Neuron (in vitro differentiated cells): ENCODE measurements at regions not wholly inside any gene's neighbourhood (a gene's known extent, or its start where the extent isn't known, plus 50 kb on each side); places are given as distances from the start of the nearest gene placed in this dataset.

Source experiments
- H2AFZ ChIP-seq: one replicate; pipeline ENCODE4 v1.6.1; 2013; ENCODE audit warnings: low read depth, mild to moderate bottlenecking, inconsistent platforms, low read length, moderate library complexity
- H3K27me3 ChIP-seq: one replicate; pipeline ENCODE4 v1.6.1; 2013; ENCODE audit warnings: low read length; ENCODE audit not compliant: insufficient read depth
- H3K36me3 ChIP-seq: one replicate; pipeline ENCODE4 v1.6.1; 2013; ENCODE audit warnings: low read length; ENCODE audit not compliant: insufficient read depth
- H3K4me1 ChIP-seq: one replicate; pipeline ENCODE4 v1.6.1; 2013; ENCODE audit warnings: low read length; ENCODE audit not compliant: insufficient read depth
- H3K4me3 ChIP-seq: 2 replicates; pipeline ENCODE4 v1.5.1; 2013; ENCODE audit warnings: mild to moderate bottlenecking, low read length, moderate library complexity
- H3K9me3 ChIP-seq: one replicate; pipeline ENCODE4 v1.6.1; 2013; ENCODE audit warnings: low read length

DNA sequence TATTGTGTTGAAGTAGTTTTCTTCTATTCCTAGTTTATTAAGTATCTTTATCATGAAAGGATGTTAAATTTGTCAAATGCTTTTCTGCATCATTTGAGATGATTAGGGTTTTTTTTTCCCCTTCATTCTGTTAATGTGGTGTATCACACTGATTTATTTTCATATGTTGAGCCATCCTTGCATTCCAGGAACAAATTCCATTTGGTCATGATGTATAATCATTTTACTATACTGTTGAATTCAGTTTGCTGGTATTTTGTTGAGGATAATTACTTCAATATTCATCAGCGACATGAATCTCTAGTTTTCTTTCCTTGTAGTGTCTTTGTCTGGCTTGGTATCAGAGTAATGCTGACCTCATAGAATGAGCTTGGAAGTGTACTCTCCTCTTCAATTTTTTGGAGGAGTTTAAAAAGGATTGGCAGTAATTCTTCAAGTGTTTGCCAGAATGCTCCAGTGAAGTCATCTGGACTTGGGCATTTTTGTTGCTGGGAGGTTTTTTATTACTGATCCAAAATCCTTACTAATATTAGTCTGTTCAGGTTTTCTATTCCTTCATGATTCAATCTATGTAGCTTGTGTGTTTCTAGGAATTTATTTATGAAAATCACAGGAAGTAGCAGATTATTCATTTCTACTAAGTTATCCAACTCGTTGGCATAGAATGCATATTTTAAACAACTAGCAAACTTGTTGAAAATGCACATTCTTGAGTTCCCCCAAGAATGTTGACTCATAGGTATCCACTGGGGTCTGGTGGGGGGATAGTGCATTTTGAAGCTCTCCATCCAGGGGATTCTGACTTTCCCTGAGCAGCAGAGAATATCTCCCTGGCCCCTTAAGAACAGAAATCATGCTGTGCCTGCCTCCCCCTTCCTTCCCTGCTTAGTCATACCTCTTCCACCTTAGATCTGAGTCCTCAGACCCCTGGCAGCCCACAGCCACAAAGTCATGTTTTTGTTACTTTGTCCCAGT, 187.1 kb downstream of the BMP7 start:
- no peaks in the 10 kb centered on the region for H3K9me3 ChIP-seq
- H3K27me3 ChIP-seq = no peaks in the 10 kb centered on the region

DNA sequence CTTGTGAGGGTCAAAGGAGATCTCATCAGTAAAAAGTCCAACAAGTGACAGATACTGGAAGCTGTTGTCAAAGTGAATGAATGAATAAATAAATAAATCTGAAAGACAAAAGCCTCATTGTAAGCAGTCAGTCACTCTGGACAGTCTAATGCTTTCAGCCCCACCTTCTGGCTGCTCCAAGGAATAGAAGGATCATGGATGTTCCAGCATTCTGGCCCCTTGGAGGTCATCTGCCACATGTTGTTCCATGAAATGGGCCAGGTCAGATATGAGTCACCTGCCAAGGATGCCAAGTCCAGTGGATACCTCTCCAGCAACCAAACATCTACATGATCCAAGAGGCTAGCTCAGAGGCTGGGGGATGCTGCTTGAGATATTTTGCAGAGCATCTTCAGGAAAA, 185.6 kb downstream of the BMP7 start:
- no peaks in the 10 kb centered on the region for H3K9me3 ChIP-seq
- no peak overlapping the region for H3K4me3 ChIP-seq
- H3K36me3 ChIP-seq = no peaks in the 10 kb centered on the region
- H3K4me1 ChIP-seq = no peaks in the 10 kb centered on the region
- H3K27me3 ChIP-seq = no peaks in the 10 kb centered on the region
- no peak overlapping the region for H2AFZ ChIP-seq

More for the DNA sequence above, 187.1 kb downstream of the BMP7 start:
- Histone ChIP-seq H2AFZ (no peak overlapping the region), H3K36me3 (no peaks in the 10 kb centered on the region), H3K4me3 (no peak overlapping the region), H3K4me1 (no peaks in the 10 kb centered on the region)

DNA sequence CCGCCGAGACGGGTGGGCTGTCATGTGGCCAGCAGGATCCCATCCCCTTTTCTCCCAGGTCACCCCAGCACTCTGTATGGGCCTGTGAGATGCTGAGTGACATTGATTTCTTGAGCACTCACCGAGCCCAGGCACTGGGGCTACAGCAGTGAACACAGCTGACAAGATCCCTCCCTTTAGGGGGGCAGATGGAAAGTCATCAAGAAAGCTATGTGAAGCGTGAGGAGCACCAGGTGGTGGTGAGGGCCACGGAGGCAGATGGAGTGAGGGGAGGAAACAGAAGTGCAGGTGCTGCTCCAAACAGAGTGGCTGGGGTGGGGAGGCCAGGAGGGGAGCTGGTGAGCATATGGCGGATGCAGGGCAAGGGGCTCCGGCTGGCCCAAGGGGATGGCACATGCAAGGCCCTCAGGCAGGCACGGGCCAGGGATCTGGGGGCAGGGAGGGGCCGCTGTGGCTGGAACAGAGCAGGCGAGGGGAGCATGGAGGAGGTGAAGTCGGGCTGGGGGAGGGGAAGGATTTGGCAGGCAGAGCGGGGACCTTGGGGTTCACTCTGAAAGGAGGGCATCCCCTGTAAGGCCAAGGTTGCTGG, 184.0 kb downstream of the BMP7 start:
- Histone ChIP-seq H3K36me3 (no peaks in the 10 kb centered on the region), H3K9me3 (no peaks in the 10 kb centered on the region)

DNA sequence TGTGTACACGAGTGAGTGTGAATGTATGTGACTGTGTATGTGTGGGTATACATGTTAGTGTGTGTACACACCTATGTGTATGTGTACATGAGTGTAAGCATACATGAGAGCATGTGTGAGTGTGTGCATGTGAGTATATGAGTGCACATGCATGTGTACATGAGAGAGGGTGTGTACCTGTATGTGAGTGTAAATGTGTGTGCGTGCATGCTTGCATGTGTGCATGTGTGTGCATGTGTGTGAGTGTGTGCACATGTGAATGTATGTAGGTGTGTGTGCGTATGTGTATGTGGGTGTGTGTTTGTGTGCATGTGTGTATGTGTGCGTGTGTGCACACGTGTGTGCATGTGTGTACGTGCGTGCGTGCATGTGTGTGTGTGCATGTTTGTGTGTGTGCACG, 183.4 kb downstream of the BMP7 start:
- Histone ChIP-seq H3K9me3 (no peaks in the 10 kb centered on the region), H2AFZ (no peak overlapping the region), H3K27me3 (no peaks in the 10 kb centered on the region), H3K4me3 (no peak overlapping the region), H3K36me3 (no peaks in the 10 kb centered on the region), H3K4me1 (no peaks in the 10 kb centered on the region)

More for the DNA sequence above, 184.0 kb downstream of the BMP7 start:
- H3K27me3 ChIP-seq = no peaks in the 10 kb centered on the region
- no peaks in the 10 kb centered on the region for H3K4me1 ChIP-seq
- H2AFZ ChIP-seq = no peak overlapping the region
- H3K4me3 ChIP-seq = no peak overlapping the region

DNA sequence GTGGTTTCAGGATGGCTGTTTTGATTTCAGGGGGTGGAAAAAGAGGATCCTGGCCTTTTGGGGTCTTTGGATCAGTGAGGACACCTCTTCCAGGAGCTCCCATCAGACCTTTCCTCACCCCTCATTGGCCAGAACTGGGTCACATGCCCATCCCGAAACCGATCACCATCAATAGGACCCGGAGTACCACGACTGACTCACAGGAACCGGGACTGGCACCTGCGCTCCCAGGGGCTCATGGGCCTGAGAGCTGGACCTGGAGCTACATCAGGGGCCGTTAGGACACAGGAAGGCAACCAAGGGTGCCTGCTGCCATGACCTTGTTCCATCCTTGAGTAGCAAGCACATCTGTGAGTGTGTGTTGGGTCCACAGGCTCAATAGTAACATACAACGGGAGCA, 180.4 kb downstream of the BMP7 start:
- Histone ChIP-seq H3K4me3 (no peak overlapping the region), H3K4me1 (no peaks in the 10 kb centered on the region), H3K27me3 (peaks cover under 1% of the 10 kb centered on the region), H3K9me3 (no peaks in the 10 kb centered on the region), H3K36me3 (no peaks in the 10 kb centered on the region), H2AFZ (no peak overlapping the region)

DNA sequence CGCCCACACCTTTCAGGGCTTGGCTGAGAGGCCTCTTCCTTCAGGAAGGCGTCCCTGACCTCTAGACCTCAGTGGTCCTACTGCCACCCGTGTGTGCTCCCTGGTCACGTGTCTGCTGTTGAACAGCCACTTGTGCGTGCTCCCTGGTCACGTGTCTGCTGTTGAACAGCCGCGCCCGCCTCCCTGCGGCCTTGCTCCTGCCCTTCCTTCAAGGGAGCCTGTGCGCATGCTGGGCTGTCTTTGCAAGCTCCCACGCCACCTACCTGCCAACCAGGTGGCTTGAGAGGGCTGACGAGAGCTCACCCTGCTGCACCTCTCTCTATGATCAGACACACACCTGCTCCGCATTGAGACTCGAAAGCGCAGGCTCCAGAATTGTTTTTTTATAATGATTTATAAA, 179.3 kb downstream of the BMP7 start:
- peaks cover 4% of the 10 kb centered on the region for H3K27me3 ChIP-seq
- H3K4me3 ChIP-seq = no peak overlapping the region
- no peaks in the 10 kb centered on the region for H3K36me3 ChIP-seq
- no peak overlapping the region for H2AFZ ChIP-seq
- H3K9me3 ChIP-seq = no peaks in the 10 kb centered on the region
- no peaks in the 10 kb centered on the region for H3K4me1 ChIP-seq

DNA sequence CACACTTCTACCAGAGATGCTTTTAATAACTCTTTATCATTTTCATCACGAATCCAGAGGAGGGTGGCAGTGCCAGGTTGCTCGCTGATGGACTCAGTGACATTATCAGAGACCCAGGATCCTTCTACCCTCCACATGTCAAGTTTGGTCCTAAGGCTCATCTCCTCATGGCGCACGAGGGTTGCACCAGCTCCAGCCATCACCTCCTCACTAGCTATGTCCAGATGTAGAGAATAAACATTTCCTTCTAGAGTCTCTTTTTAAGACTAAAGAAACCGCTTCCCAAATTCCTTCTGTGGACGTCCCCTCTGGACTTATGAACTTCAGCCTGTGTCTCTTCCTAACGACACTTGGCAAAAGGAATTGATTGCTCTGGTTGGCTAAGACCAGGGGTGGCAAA, 178.7 kb downstream of the BMP7 start:
- no peak overlapping the region for H2AFZ ChIP-seq
- peaks cover 4% of the 10 kb centered on the region for H3K27me3 ChIP-seq
- no peaks in the 10 kb centered on the region for H3K9me3 ChIP-seq
- H3K4me3 ChIP-seq = no peak overlapping the region
- no peaks in the 10 kb centered on the region for H3K36me3 ChIP-seq
- H3K4me1 ChIP-seq = peaks cover 5% of the 10 kb centered on the region

DNA sequence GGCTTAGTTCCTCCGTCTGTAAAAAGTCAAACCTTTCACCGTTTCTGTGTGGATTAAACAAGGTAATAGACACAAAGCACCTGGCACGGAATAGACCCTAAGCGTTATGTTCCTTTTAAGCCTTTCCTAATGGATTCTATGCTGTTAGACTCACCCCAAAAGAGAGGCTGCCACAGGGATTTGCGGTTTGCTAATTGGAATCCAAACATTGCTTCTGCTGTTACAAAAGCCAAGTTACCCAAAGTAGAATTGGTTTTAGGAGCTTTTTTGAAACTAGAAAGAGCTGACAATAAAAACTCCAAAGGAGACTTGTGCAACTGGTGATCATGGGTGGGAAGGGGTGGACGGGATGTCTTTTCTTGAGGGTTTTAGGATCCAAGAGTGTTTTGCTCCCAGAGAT, 178.0 kb downstream of the BMP7 start:
- Histone ChIP-seq H3K4me1 (peaks cover 6% of the 10 kb centered on the region), H3K36me3 (no peaks in the 10 kb centered on the region), H3K9me3 (no peaks in the 10 kb centered on the region), H2AFZ (no peak overlapping the region), H3K4me3 (no peak overlapping the region), H3K27me3 (peaks cover 4% of the 10 kb centered on the region)

DNA sequence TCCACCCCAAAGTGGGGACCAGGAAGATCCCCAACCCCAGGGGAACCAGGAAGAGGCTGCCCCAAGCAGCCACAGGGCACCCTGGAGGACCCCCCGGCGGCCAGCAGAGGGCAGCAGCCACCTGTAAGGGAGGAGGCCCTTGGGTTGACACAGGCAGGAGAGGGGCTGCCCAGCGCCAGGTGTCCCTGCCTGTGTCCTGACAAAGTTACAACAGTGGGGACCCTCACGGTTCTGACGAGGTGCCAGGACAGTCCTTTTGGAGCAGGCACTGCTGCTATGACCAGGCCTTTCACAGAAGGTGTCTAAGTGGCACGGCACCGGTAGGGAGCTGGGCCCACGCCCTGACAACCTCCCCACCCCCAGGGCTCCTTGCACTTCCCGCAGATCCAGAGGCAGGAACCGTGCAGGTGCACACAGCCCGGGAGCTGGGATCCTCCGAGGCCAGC, 176.7 kb downstream of the BMP7 start:
- peaks cover 4% of the 10 kb centered on the region for H3K27me3 ChIP-seq

DNA sequence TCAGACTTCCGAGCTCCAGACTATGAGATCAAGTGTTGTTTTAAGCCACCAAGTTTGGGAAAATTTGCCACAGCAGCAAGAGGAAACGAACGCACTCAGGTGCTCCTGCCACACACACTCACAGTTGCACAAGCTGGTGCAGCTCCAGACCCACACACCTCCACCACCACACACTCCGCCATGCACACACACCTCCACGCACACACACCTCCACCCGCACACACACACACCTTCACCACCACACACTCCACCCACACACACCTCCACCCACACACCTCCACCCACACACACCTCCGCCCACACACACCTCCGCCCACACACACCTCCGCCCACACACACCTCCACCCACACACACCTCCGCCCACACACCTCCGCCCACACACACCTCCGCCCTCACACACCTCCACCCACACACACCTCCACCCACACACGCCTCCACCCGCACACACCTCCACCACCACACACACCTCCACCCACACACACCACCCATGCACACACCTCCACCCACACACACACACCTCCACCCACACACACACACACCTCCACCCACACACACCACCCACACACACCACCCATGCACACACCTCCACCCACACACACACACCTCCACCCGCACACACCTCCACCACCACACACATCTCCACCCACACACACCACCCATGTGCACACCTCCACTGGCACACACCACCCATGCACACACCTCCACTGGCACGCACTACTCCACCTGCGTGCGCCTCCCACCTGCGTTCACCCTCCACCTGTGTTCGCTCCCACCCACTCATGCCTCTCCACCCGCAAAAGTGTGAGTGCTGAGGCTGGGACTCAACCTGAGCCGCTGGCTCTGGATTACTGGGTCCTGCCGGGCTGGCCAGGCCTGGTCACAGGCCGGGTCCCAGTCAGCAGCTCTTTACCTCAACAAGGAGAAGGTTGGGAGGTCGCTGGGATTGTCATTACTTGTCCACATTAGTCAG, 175.6 kb downstream of the BMP7 start:
- no peaks in the 10 kb centered on the region for H3K36me3 ChIP-seq
- H3K4me3 ChIP-seq = no peak overlapping the region
- peaks cover 4% of the 10 kb centered on the region for H3K27me3 ChIP-seq
- H2AFZ ChIP-seq = no peak overlapping the region
- peaks cover 6% of the 10 kb centered on the region for H3K4me1 ChIP-seq
- H3K9me3 ChIP-seq = no peaks in the 10 kb centered on the region

More for the DNA sequence above, 176.7 kb downstream of the BMP7 start:
- H3K9me3 ChIP-seq = no peaks in the 10 kb centered on the region
- no peaks in the 10 kb centered on the region for H3K36me3 ChIP-seq
- H2AFZ ChIP-seq = no peak overlapping the region
- no peak overlapping the region for H3K4me3 ChIP-seq
- H3K4me1 ChIP-seq = peaks cover 6% of the 10 kb centered on the region

DNA sequence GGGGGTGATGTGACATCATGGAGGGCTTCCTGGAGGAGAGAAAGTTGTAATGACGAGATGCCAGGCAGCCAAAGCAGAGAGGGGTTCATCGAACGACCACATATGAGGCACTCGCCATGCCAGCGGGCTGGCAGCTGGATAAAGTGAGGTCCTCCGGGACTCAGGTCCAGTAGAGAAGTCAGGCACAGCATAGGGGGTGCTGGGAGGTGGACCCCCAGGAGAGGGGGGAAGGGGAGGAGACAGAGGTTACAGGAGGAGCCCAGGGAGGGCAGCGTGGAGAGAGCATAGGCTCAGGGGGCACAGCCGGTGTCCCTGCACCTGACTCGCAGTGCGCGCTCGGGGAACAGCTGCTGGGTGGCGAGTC, 174.7 kb downstream of the BMP7 start:
- H3K27me3 ChIP-seq = peaks cover 4% of the 10 kb centered on the region
- no peaks in the 10 kb centered on the region for H3K9me3 ChIP-seq
- H3K4me1 ChIP-seq = peaks cover 6% of the 10 kb centered on the region
- no peaks in the 10 kb centered on the region for H3K36me3 ChIP-seq
- H3K4me3 ChIP-seq = no peak overlapping the region
- no peak overlapping the region for H2AFZ ChIP-seq

DNA sequence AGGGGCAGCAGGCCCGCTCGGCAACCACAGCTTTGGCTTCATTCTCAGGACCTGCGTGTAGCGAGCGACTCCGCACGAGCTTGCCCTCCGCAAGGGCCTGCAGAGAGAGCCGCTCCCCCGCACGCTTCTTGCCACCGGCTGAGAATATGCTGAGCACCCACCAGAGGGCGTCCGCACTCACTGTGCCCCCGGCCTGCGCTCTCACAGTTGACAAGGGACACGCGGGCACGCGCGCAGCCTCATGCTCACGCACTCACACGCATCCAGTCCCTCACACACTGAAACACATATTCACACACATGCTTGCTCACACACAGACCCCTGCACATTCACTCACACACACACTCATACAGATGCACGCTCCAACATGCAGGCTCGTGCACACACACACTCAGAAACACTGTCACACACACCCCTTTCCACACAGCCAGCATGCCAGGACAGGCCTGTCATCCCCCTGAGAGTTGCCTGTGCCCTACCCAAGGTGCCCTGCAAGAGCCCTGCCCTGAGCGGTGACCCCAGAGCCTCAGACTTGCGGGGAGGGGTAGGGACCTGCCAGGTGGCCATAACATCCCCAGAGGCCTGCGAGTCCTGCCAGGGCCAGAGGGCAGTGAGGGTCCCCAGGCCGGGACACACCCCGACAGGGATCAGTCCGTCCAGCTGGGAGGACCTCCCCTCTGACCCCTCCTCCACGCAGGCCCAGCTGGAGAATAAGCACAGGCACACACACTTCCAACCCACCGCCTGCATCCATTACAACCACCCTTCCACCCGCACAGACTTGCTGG, 174.1 kb downstream of the BMP7 start:
- H3K36me3 ChIP-seq = no peaks in the 10 kb centered on the region
- peaks cover 6% of the 10 kb centered on the region for H3K4me1 ChIP-seq
- H2AFZ ChIP-seq = no peak overlapping the region
- H3K4me3 ChIP-seq = no peak overlapping the region
- H3K9me3 ChIP-seq = no peaks in the 10 kb centered on the region
- H3K27me3 ChIP-seq = peaks cover 4% of the 10 kb centered on the region
